Stimulated activated CD4-positive, alpha-beta T cell treated with anti-CD3 and anti-CD28 coated beads, Interleukin-4, amount 100 ng/mL, for 24 hours (primary cell): ENCODE measurements at regions not wholly inside any gene's neighbourhood (a gene's known extent, or its start where the extent isn't known, plus 50 kb on each side); places are given as distances from the start of the nearest gene placed in this dataset.
"Not testable (repeated sequence)": the region's sequence is repeated elsewhere in the genome, so short reads cannot be mapped to it uniquely, and the experiment has no call there.

Experiments
- DNase-seq: peaks from one replicate; pipeline ENCODE4 v3.0.0-alpha.2; 2020

DNA sequence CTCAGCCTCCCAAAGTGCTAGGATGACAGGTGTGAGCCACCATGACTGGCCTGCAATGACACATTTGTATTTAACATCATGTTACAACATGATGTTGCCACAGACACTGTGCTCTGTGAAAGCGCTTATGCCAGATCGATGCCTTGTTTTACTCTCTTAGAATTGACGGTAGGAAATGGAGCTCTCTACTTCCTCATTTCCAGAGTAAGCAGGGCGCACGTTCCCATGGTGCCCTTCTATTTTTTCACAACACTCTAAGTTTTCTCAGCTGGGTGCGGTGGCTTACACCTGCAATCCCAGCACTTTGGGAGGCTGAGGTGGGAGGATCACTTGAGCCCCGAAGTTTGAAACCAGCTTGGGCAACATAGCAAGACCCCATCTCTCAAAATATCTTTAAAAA is 60.7 kb upstream of the DHRSX start:
- no peak for DNase-seq

DNA sequence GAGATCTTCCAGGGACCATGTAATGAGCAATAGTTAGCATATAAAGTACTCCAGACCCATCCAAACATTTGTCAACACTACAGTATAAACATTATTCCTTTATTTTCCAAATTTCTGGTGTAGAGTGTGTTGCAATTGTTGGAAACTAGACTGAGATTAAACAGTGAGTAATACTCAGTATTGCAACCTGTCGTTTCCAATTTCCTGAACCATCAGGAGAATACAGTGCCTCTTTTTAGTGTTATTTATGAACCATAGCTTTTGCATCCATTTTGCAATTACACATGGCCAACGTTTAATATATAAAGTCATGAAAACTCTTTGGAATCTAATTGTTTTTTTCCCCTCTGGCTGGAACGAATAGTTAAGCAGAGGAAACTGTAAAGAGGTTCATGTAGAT is 58.3 kb upstream of the DHRSX start:
- no peak for DNase-seq

DNA sequence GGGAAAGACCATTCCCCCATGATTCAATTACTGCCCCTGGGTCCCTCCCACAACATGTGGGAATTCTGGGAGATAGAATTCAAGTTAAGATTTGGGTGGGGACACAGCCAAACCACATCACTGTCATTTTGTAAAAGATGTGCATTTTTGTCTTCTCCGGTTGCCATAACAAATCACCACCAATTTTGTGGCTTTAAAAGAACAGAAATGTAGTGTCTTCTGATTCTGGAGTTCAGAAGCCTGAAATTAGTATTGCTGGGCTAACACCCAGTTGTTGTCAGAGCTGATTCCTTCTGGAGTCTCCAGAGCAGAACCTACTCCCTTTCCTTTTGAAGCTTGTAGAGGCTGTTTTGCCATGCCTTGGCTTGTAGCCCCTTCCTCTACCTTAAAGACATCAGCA is 54.1 kb upstream of the DHRSX start:
- DNase-seq: no peak

DNA sequence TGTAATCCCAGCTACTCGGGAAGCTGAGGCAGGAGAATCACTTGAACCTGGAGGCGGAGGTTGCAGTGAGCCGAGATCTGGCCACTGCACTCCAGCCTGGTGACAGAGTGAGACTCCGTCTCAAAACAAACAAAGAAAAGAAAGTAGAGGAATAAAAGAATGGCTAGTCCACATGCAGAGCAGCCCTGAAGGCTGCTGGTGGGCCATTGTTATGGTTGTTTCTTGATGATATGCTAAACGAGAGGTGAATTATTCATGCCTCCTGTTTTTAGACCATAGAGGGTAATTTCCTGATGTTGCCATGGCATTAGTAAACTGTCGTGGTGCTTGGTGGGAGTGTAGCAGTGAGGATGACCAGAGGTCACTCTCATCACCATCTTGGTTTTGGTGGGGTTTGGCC is 53.3 kb upstream of the DHRSX start:
- not testable (repeated sequence) for DNase-seq

DNA sequence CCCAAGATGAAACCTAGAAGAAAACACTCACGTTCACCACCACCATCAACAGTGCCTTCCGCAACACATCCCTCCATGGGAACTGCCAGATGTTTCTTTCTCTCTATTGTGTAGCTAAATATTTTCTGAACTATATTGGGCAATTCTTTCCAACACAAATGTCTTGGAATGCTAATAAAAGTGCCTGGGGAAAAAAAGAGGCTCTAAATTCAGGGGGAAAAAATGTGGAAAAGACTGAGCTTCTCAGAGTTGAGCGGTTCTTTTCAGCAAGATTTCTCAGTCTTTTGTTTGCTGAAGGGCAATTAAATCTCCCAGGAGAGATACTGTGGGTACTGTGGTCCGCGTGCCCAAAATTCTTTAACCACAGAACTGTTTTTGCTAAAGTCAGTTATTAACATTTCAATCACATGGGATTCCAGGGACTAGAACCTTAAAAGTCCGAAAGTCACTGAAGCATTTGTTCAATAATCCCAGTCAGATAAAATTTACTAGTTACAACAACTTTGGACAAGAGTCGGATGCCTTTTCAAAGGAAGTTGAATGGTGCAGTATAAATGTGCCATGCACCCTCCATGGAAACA is 51.9 kb upstream of the DHRSX start:
- no peak for DNase-seq

DNA sequence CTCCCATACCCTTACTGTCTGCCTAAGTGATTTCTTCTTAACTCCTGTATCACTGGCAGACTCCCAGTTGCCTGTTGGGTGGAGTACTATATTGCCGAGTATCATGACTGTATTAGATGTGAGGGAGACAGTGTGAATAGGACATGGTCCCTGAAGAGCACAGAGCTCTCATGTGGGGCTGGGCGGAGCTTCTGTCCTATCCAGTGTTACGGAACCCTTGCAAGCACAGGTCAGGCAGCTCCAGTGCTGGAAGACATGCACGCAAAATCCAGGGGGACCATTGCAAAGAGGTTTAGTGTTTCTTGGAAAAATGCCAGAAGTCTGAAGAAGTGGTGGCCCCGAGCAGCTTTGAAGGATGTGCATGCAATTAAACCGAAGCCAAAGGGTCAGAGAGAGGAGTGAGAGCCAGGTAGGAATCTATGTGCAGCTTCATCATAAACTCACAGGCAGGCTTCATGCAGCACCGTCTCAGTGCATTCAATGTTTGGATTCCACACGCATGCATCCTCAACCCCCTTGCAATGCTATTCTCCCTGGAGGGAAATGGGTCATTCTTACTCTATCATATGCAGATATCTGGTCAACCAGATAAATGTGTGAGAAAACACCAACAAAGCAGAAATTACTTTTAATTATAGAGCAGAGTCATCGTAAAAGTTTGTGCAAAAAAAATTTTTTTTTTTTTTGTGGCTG is 49.7 kb upstream of the DHRSX start:
- DNase-seq: no peak
